ENCODE measurements at regions not wholly inside any gene's neighbourhood (a gene's known extent, or its start where the extent isn't known, plus 50 kb on each side); places are given as distances from the start of the nearest gene placed in this dataset.
"Not testable (repeated sequence)": the region's sequence is repeated elsewhere in the genome, so short reads cannot be mapped to it uniquely, and the experiment has no call there.

- H3K36me3 ChIP-seq (ENCODE audit: control insufficient read depth, low read depth, low read length); H3K9ac ChIP-seq (ENCODE audit: low read length); H3K27ac ChIP-seq (ENCODE audit: low read length); H3K4me1 ChIP-seq (ENCODE audit: control insufficient read depth, low read depth, low read length); H3K4me3 ChIP-seq (ENCODE audit: low read length); H3K9me3 ChIP-seq (ENCODE audit: control insufficient read depth, low read depth, low read length); H3K27me3 ChIP-seq (ENCODE audit: control insufficient read depth, insufficient read depth, low read length): not testable (repeated sequence)
Measured at GRCh38 chr9:72446241-72446640, 75.2 kb upstream of the TMC1 start.

- Histone ChIP-seq H3K9ac (ENCODE audit: low read length) (no peak overlapping the region), H3K4me3 (ENCODE audit: low read length) (no peak overlapping the region)
Measured at GRCh38 chr9:72445306-72445995, 76.0 kb upstream of the TMC1 start.

DNA sequence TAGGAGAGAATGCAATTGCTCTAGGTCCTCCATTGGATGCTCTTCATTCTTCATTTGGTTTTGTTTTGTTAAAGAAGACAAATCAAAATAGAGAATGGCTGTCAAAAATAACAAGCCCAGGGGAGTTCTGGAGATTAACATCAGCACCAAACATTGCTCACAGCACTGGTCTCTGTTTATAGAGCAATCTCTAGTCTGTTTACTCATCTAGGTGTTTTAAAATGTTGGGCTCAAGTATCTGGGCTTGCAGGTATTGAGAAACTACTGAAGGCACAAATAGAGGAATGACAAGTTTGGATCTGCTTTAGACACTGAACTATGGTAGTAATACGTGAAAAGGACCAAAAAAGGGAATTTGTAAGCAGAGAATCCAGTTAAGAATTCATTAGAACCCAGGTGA is 77.0 kb upstream of the TMC1 start:
- Histone ChIP-seq H3K9ac (ENCODE audit: low read length) (no peak overlapping the region), H3K4me3 (ENCODE audit: low read length) (no peak overlapping the region), H3K36me3 (ENCODE audit: control insufficient read depth, low read depth, low read length) (no peaks in the 10 kb centered on the region), H3K27ac (ENCODE audit: low read length) (no peak overlapping the region), H3K9me3 (ENCODE audit: control insufficient read depth, low read depth, low read length) (no peaks in the 10 kb centered on the region), H3K4me1 (ENCODE audit: control insufficient read depth, low read depth, low read length) (no peaks in the 10 kb centered on the region), H3K27me3 (ENCODE audit: control insufficient read depth, insufficient read depth, low read length) (no peaks in the 10 kb centered on the region)

More at GRCh38 chr9:72445306-72445995, 76.0 kb upstream of the TMC1 start:
- no peak overlapping the region for H3K27ac ChIP-seq (ENCODE audit: low read length)
- no peaks in the 10 kb centered on the region for H3K27me3 ChIP-seq (ENCODE audit: control insufficient read depth, insufficient read depth, low read length)
- H3K9me3 ChIP-seq (ENCODE audit: control insufficient read depth, low read depth, low read length) = no peaks in the 10 kb centered on the region
- H3K4me1 ChIP-seq (ENCODE audit: control insufficient read depth, low read depth, low read length) = no peaks in the 10 kb centered on the region
- no peaks in the 10 kb centered on the region for H3K36me3 ChIP-seq (ENCODE audit: control insufficient read depth, low read depth, low read length)

GRCh38 chr9:72443855-72444254 is 77.6 kb upstream of the TMC1 start:
- Histone ChIP-seq H3K4me1 (ENCODE audit: control insufficient read depth, low read depth, low read length) (no peaks in the 10 kb centered on the region), H3K9ac (ENCODE audit: low read length) (no peak overlapping the region), H3K9me3 (ENCODE audit: control insufficient read depth, low read depth, low read length) (no peaks in the 10 kb centered on the region), H3K27me3 (ENCODE audit: control insufficient read depth, insufficient read depth, low read length) (no peaks in the 10 kb centered on the region), H3K4me3 (ENCODE audit: low read length) (no peak overlapping the region), H3K27ac (ENCODE audit: low read length) (no peak overlapping the region), H3K36me3 (ENCODE audit: control insufficient read depth, low read depth, low read length) (no peaks in the 10 kb centered on the region)

DNA sequence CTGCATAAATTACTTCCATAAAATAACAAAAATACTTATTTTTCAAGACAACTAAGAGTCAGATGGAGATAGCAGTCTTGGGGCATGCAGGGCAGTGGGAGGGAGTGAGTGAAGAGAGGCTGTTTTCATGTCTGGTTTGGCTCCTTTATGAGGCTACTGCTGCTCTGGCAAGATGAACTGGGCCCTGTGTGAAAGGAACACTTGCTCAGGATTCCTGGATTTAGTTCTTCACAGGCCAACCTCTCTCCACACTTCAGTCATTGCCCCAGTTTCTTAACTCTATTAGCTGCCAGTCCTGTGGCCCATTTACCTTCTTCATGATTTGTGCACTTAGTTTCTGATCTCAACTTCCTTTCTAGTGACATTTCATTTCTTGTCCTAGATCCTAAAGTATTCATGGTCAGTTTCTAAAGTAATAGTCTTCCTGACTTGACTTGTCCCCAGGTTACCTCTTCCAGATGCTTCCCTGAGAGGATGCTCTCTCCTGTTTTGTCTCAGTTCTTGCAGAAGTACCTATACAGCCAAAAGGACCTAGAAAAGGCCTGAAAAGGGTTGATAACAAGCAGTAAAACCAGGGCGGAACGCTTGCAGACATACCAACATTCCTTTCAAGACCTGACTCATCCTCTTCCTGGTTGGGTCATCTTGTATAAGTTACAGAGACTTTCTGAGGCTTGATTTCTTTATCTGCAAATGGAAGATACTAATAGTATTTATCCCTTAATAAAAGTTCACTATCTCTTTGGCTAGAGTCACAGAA is 77.0 kb upstream of the ZFAND5 start:
- Histone ChIP-seq H3K27ac (ENCODE audit: low read length) (no peak overlapping the region), H3K9me3 (ENCODE audit: control insufficient read depth, low read depth, low read length) (no peaks in the 10 kb centered on the region), H3K36me3 (ENCODE audit: control insufficient read depth, low read depth, low read length) (no peaks in the 10 kb centered on the region), H3K9ac (ENCODE audit: low read length) (no peak overlapping the region), H3K27me3 (ENCODE audit: control insufficient read depth, insufficient read depth, low read length) (no peaks in the 10 kb centered on the region), H3K4me1 (ENCODE audit: control insufficient read depth, low read depth, low read length) (no peaks in the 10 kb centered on the region), H3K4me3 (ENCODE audit: low read length) (no peak overlapping the region)

DNA sequence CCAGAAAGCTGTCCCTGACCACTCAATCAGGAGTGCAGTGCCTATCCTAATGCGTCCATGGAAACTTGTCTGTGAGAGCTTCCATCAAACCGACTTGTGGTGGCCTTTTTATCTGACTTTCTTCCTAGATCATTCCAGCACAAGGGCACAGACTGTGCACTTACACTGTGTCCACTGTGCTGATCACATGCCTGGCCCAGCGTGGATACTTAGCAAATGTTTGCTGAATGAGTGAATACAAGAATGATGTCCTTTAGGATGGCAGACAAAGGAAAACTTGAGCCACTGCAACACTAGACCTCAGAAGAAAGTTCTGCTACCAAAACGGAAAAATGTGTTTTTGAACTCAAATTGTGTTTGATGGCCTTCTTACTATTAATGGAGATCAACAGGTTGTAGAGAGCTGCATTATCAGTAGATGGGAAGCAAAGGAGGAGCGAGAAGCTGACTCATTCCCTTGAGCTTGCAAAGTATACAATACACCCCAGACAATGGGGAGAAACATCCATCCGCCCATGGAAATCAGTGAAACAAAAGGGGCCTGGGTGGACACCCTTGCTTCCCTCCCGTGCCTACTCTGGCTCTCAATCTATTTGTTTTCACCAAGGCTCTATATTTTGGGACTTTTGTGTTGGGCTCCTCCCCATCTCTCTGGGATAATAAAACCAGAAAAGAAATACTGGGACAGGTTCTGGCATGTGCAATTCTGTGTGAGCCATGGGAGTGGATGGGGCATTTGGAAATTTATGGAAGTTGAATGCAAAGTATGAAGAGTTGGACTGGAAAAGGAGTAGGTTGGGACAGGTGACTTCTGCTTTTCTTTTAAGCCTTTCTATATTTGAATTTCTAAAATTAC is 76.2 kb upstream of the ZFAND5 start:
- H3K27ac ChIP-seq (ENCODE audit: low read length) = no peak overlapping the region
- no peak overlapping the region for H3K4me3 ChIP-seq (ENCODE audit: low read length)
- H3K36me3 ChIP-seq (ENCODE audit: control insufficient read depth, low read depth, low read length) = no peaks in the 10 kb centered on the region
- no peaks in the 10 kb centered on the region for H3K4me1 ChIP-seq (ENCODE audit: control insufficient read depth, low read depth, low read length)
- H3K9ac ChIP-seq (ENCODE audit: low read length) = no peak overlapping the region
- no peaks in the 10 kb centered on the region for H3K27me3 ChIP-seq (ENCODE audit: control insufficient read depth, insufficient read depth, low read length)
- H3K9me3 ChIP-seq (ENCODE audit: control insufficient read depth, low read depth, low read length) = no peaks in the 10 kb centered on the region

DNA sequence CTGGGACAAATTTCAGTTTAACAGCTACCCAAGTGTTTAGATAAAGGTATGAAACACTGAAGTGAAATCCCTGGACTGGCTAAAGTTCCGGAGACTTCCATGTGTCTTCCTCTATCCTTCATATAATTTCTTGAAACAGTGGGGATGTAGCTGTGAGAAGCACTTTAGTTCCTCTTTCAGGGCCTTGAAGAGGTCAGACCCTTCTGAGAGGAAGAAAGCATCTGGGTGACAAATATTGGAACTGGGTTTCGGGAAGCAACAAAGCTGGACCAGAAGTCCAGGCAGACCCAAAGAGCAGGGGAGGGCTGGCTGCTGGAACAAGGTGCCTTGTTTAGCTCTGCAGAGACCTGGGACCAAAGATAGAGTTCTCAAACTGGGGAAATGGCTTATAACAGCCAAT is 75.4 kb upstream of the ZFAND5 start:
- Histone ChIP-seq H3K36me3 (ENCODE audit: control insufficient read depth, low read depth, low read length) (no peaks in the 10 kb centered on the region), H3K9me3 (ENCODE audit: control insufficient read depth, low read depth, low read length) (no peaks in the 10 kb centered on the region), H3K27me3 (ENCODE audit: control insufficient read depth, insufficient read depth, low read length) (no peaks in the 10 kb centered on the region), H3K4me1 (ENCODE audit: control insufficient read depth, low read depth, low read length) (no peaks in the 10 kb centered on the region), H3K4me3 (ENCODE audit: low read length) (no peak overlapping the region), H3K9ac (ENCODE audit: low read length) (no peak overlapping the region), H3K27ac (ENCODE audit: low read length) (no peak overlapping the region)

DNA sequence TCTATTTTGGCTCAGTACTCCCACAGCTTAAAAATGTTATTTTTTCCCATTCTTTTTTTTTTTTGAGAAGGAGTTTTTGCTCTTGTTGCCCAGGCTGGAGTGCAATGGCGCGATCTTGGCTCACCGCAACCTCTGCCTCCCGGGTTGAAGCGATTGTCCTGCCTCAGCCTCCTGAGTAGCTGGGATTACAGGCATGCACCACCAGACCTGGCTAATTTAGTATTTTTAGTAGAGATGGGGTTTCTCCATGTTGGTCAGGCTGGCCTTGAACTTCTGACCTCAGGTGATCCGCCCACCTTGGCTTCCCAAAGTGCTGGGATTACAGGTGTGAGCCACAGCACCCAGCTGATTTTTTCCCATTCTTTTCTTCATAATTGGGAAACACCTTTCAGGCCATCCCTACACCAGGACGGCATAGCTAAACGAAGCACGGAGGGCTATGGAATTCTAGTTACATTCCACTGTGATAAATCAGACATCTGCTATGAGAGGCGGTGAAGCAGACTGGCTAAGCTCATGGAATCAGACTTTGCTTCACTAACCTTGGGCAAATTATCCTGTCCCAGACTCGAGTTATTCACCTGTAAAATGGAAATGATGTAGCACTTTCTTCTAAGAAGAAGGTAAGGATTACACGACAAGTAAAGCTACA is 68.7 kb upstream of the ZFAND5 start:
- not testable (repeated sequence) for H3K4me1 ChIP-seq (ENCODE audit: control insufficient read depth, low read depth, low read length); H3K27ac ChIP-seq (ENCODE audit: low read length); H3K9ac ChIP-seq (ENCODE audit: low read length); H3K9me3 ChIP-seq (ENCODE audit: control insufficient read depth, low read depth, low read length); H3K4me3 ChIP-seq (ENCODE audit: low read length); H3K27me3 ChIP-seq (ENCODE audit: control insufficient read depth, insufficient read depth, low read length); H3K36me3 ChIP-seq (ENCODE audit: control insufficient read depth, low read depth, low read length)

- H3K36me3 ChIP-seq (ENCODE audit: control insufficient read depth, low read depth, low read length) = no peaks in the 10 kb centered on the region
- peaks cover 9% of the 10 kb centered on the region for H3K4me1 ChIP-seq (ENCODE audit: control insufficient read depth, low read depth, low read length)
- H3K9ac ChIP-seq (ENCODE audit: low read length) = no peak overlapping the region
- no peaks in the 10 kb centered on the region for H3K27me3 ChIP-seq (ENCODE audit: control insufficient read depth, insufficient read depth, low read length)
- H3K27ac ChIP-seq (ENCODE audit: low read length) = no peak overlapping the region
- H3K4me3 ChIP-seq (ENCODE audit: low read length) = no peak overlapping the region
- no peaks in the 10 kb centered on the region for H3K9me3 ChIP-seq (ENCODE audit: control insufficient read depth, low read depth, low read length)
Measured at GRCh38 chr9:72431036-72431435, 66.0 kb upstream of the ZFAND5 start.

DNA sequence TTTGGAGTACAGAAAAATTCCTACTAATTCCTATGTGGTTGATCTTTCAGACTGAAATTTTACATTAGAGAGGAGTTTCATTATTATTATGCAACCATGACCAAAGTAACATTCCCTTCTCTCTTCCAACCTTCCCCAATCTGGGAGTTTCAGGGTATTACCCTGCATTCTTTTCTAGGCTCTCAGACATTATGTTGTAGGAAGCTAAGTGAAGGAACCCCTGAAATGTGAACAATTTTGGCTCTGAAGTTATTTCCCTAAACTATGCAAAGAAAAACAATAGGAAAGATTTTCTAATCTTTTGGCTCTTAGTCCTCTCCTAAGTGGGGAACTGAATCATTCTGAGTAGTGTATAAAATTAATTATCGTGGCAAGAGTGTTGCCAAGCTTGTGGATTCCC is 63.3 kb upstream of the ZFAND5 start:
- H3K4me1 ChIP-seq (ENCODE audit: control insufficient read depth, low read depth, low read length) = peaks cover 4% of the 10 kb centered on the region
- H3K27me3 ChIP-seq (ENCODE audit: control insufficient read depth, insufficient read depth, low read length) = no peaks in the 10 kb centered on the region
- no peak overlapping the region for H3K4me3 ChIP-seq (ENCODE audit: low read length)
- no peaks in the 10 kb centered on the region for H3K9me3 ChIP-seq (ENCODE audit: control insufficient read depth, low read depth, low read length)
- H3K27ac ChIP-seq (ENCODE audit: low read length) = no peak overlapping the region
- H3K36me3 ChIP-seq (ENCODE audit: control insufficient read depth, low read depth, low read length) = no peaks in the 10 kb centered on the region
- H3K9ac ChIP-seq (ENCODE audit: low read length) = no peak overlapping the region

- Histone ChIP-seq H3K27ac (ENCODE audit: low read length) (no peak overlapping the region), H3K4me1 (ENCODE audit: control insufficient read depth, low read depth, low read length) (peaks cover 4% of the 10 kb centered on the region), H3K9ac (ENCODE audit: low read length) (no peak overlapping the region), H3K4me3 (ENCODE audit: low read length) (no peak overlapping the region), H3K27me3 (ENCODE audit: control insufficient read depth, insufficient read depth, low read length) (no peaks in the 10 kb centered on the region), H3K36me3 (ENCODE audit: control insufficient read depth, low read depth, low read length) (no peaks in the 10 kb centered on the region), H3K9me3 (ENCODE audit: control insufficient read depth, low read depth, low read length) (no peaks in the 10 kb centered on the region)
Measured at GRCh38 chr9:72427801-72428200, 62.8 kb upstream of the ZFAND5 start.
